ENCODE measurements at regions not wholly inside any gene's neighbourhood (a gene's known extent, or its start where the extent isn't known, plus 50 kb on each side); places are given as distances from the start of the nearest gene placed in this dataset.

- Histone ChIP-seq H3K4me2 (ENCODE audit: insufficient read depth, low read length) (no peak overlapping the region), H3K9me3 (ENCODE audit: low read depth, low read length) (no peaks in the 10 kb centered on the region), H3K79me2 (ENCODE audit: insufficient read depth, low read length) (no peaks in the 10 kb centered on the region), H2AFZ (ENCODE audit: low read length) (no peak overlapping the region), H3K27me3 (ENCODE audit: insufficient read depth, low read length) (no peaks in the 10 kb centered on the region), H3K36me3 (ENCODE audit: insufficient read depth, low read length) (no peaks in the 10 kb centered on the region), H3K4me1 (ENCODE audit: insufficient read depth, low read length) (no peaks in the 10 kb centered on the region), H4K20me1 (ENCODE audit: insufficient read depth, low read length) (no peaks in the 10 kb centered on the region), H3K27ac (ENCODE audit: low read depth, low read length) (no peak overlapping the region), H3K4me3 (ENCODE audit: insufficient read depth, low read length) (no peak overlapping the region)
- DNase-seq (ENCODE audit: insufficient read length, low spot score, missing footprints) = no peak
- no peak for TF ChIP-seq CTCF (IDR thresholded peaks at IDR 0.05; ENCODE audit: extremely low read depth, low read depth, low read length)
These were observed 380.3 kb downstream of the TSHZ3 start for GRCh38 chr19:30968841-30969399.

GRCh38 chr19:30968210-30968609, 381.0 kb downstream of the TSHZ3 start:
- DNase-seq (ENCODE audit: insufficient read length, low spot score, missing footprints) = no peak
- Histone ChIP-seq H3K79me2 (ENCODE audit: insufficient read depth, low read length) (no peaks in the 10 kb centered on the region), H3K27ac (ENCODE audit: low read depth, low read length) (no peak overlapping the region), H3K4me2 (ENCODE audit: insufficient read depth, low read length) (no peak overlapping the region), H3K9me3 (ENCODE audit: low read depth, low read length) (no peaks in the 10 kb centered on the region), H4K20me1 (ENCODE audit: insufficient read depth, low read length) (no peaks in the 10 kb centered on the region), H3K27me3 (ENCODE audit: insufficient read depth, low read length) (peaks cover 2% of the 10 kb centered on the region), H2AFZ (ENCODE audit: low read length) (no peak overlapping the region), H3K36me3 (ENCODE audit: insufficient read depth, low read length) (no peaks in the 10 kb centered on the region), H3K4me3 (ENCODE audit: insufficient read depth, low read length) (no peak overlapping the region), H3K4me1 (ENCODE audit: insufficient read depth, low read length) (no peaks in the 10 kb centered on the region)
- peak; percentile 23 for TF ChIP-seq CTCF (IDR thresholded peaks at IDR 0.05; ENCODE audit: extremely low read depth, low read depth, low read length)

- no peak for TF ChIP-seq CTCF (IDR thresholded peaks at IDR 0.05; ENCODE audit: extremely low read depth, low read depth, low read length)
- Histone ChIP-seq H3K27me3 (ENCODE audit: insufficient read depth, low read length) (peaks cover 2% of the 10 kb centered on the region), H4K20me1 (ENCODE audit: insufficient read depth, low read length) (no peaks in the 10 kb centered on the region), H3K4me2 (ENCODE audit: insufficient read depth, low read length) (no peak overlapping the region), H3K9me3 (ENCODE audit: low read depth, low read length) (no peaks in the 10 kb centered on the region), H3K4me1 (ENCODE audit: insufficient read depth, low read length) (no peaks in the 10 kb centered on the region), H3K4me3 (ENCODE audit: insufficient read depth, low read length) (no peak overlapping the region), H3K27ac (ENCODE audit: low read depth, low read length) (no peak overlapping the region), H3K36me3 (ENCODE audit: insufficient read depth, low read length) (no peaks in the 10 kb centered on the region), H2AFZ (ENCODE audit: low read length) (no peak overlapping the region), H3K79me2 (ENCODE audit: insufficient read depth, low read length) (no peaks in the 10 kb centered on the region)
- no peak for DNase-seq (ENCODE audit: insufficient read length, low spot score, missing footprints)
These were observed 382.8 kb downstream of the TSHZ3 start for GRCh38 chr19:30966486-30966885.

GRCh38 chr19:30959011-30959410, 390.2 kb downstream of the TSHZ3 start:
- TF ChIP-seq CTCF (IDR thresholded peaks at IDR 0.05; ENCODE audit: extremely low read depth, low read depth, low read length) = no peak
- Histone ChIP-seq H2AFZ (ENCODE audit: low read length) (no peak overlapping the region), H4K20me1 (ENCODE audit: insufficient read depth, low read length) (no peaks in the 10 kb centered on the region), H3K36me3 (ENCODE audit: insufficient read depth, low read length) (no peaks in the 10 kb centered on the region), H3K79me2 (ENCODE audit: insufficient read depth, low read length) (no peaks in the 10 kb centered on the region), H3K27ac (ENCODE audit: low read depth, low read length) (no peak overlapping the region), H3K4me1 (ENCODE audit: insufficient read depth, low read length) (no peaks in the 10 kb centered on the region), H3K4me2 (ENCODE audit: insufficient read depth, low read length) (no peak overlapping the region), H3K27me3 (ENCODE audit: insufficient read depth, low read length) (peaks cover 2% of the 10 kb centered on the region), H3K4me3 (ENCODE audit: insufficient read depth, low read length) (no peak overlapping the region), H3K9me3 (ENCODE audit: low read depth, low read length) (no peaks in the 10 kb centered on the region)
- DNase-seq (ENCODE audit: insufficient read length, low spot score, missing footprints) = no peak
